Transverse colon (tissue), 4 donors: ENCODE measurements at regions not wholly inside any gene's neighbourhood (a gene's known extent, or its start where the extent isn't known, plus 50 kb on each side); places are given as distances from the start of the nearest gene placed in this dataset.

Source experiments
- DNase-seq: peaks from one replicate; pipeline ENCODE4 v3.0.0-alpha.2; 2019
- H3K27ac ChIP-seq, 4 donors: fragments of 200-600 bp; sonication (generic); 2 replicates each; pipeline ENCODE4 v1.5.1; 2016 to 2018; ENCODE audit warnings: inconsistent platforms in 4 of 4
- H3K27me3 ChIP-seq: fragments of 200-600 bp; sonication (generic); 2 replicates; pipeline ENCODE4 v1.5.1; 2017; ENCODE audit warnings: inconsistent platforms
- H3K36me3 ChIP-seq, 4 donors: fragments of 200-600 bp; sonication (generic); 2 replicates each; pipeline ENCODE4 v1.5.1; 2017 to 2019; ENCODE audit warnings: inconsistent platforms in 4 of 4
- H3K4me1 ChIP-seq, 4 donors: fragments of 200-600 bp; sonication (generic); 2 replicates each; pipeline ENCODE4 v1.5.1; 2017 to 2020; ENCODE audit warnings: inconsistent platforms in 4 of 4
- H3K4me3 ChIP-seq, 4 donors: fragments of 200-600 bp; sonication (generic); 1 replicate in 1 of 4; 2 replicates in 3 of 4; pipeline versions ENCODE4 v1.5.1 to v1.6.1; 2017 to 2019; ENCODE audit warnings: inconsistent platforms in 4 of 4
- H3K9me3 ChIP-seq, 2 donors: fragments of 200-600 bp; sonication (generic); 2 replicates each; pipeline ENCODE4 v1.5.1; 2017 to 2019; ENCODE audit warnings: inconsistent platforms in 2 of 2
- EP300 ChIP-seq: sonication (generic); formaldehyde crosslinking; IDR thresholded peaks from one replicate; pipeline ENCODE4 v1.6.1; 2017; ENCODE audit warnings: antibody characterized with exemption, low read depth
- POLR2A ChIP-seq: fragments of 450-650 bp; IDR thresholded peaks from one replicate; pipeline ENCODE4 v1.6.1; 2016; ENCODE audit warnings: antibody characterized with exemption, mild to moderate bottlenecking, moderate library complexity
- POLR2AphosphoS5 ChIP-seq, 3 donors: sonication (generic); formaldehyde crosslinking; IDR thresholded peaks; one replicate each; pipeline ENCODE4 v1.6.1; 2016; ENCODE audit warnings: antibody characterized with exemption in 3 of 3
- WGBS, 2 donors: methylation state at CpG; one replicate each; pipeline ENCODE4 v1.1.5; 2018; ENCODE audit warnings: low coverage in 1 of 2; 5-methylcytosine and 5-hydroxymethylcytosine counted together
- in situ Hi-C, 4 donors: fragments of 200-750 bp; cut with MboI; loops; one replicate each; pipeline versions ENCODE4 v1.15.0 to v1.15.1; 2017; ENCODE audit warnings: low sequenced_read_pairs in 3 of 4, low pct_ligation_motif_present in 1 of 4, low pct_unique_long_range_greater_than_20kb in 1 of 4
- intact Hi-C: fragments of 100-400 bp; cut with DNase I; formaldehyde crosslinking; loops from one replicate; pipeline ENCODE4 v1.15.1; 2023; ENCODE audit warnings: low total_unique reads
- TF ChIP-seq, protein P1 (sequence below), 5 experiments: fragments of 200-600 bp in 3 of 5; fragments of 450-650 bp in 2 of 5; sonication (generic) in 3 of 5; IDR thresholded peaks; 1 replicate in 2 of 5; 2 replicates in 3 of 5; pipeline ENCODE4 v1.5.1; 2016 to 2017; ENCODE audit warnings: antibody characterized with exemption in 5 of 5, inconsistent platforms in 3 of 5, mild to moderate bottlenecking in 2 of 5, moderate library complexity in 1 of 5

GRCh38 chr6:9983168-9983567, 431.7 kb downstream of the TFAP2A start:
- Histone ChIP-seq H3K27ac (no peak overlapping the region), H3K4me3 (no peak overlapping the region), H3K36me3 (no peaks in the 10 kb centered on the region), H3K4me1 (no peaks in the 10 kb centered on the region), H3K9me3 (no peaks in the 10 kb centered on the region), H3K27me3 (no peaks in the 10 kb centered on the region)
- WGBS, 2 donors, result 81 to 86% methylated on average over 2 of the region's 2 CpGs
- intact Hi-C loops (no loop called here), in situ Hi-C loops (no loop called here)
- TF ChIP-seq POLR2AphosphoS5 (IDR thresholded peaks at IDR 0.05) (no peak), EP300 (no peak), POLR2A (no peak)
- TF ChIP-seq, protein P1, sequence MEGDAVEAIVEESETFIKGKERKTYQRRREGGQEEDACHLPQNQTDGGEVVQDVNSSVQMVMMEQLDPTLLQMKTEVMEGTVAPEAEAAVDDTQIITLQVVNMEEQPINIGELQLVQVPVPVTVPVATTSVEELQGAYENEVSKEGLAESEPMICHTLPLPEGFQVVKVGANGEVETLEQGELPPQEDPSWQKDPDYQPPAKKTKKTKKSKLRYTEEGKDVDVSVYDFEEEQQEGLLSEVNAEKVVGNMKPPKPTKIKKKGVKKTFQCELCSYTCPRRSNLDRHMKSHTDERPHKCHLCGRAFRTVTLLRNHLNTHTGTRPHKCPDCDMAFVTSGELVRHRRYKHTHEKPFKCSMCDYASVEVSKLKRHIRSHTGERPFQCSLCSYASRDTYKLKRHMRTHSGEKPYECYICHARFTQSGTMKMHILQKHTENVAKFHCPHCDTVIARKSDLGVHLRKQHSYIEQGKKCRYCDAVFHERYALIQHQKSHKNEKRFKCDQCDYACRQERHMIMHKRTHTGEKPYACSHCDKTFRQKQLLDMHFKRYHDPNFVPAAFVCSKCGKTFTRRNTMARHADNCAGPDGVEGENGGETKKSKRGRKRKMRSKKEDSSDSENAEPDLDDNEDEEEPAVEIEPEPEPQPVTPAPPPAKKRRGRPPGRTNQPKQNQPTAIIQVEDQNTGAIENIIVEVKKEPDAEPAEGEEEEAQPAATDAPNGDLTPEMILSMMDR (IDR thresholded peaks at IDR 0.05), result no peak
- no peak for DNase-seq

DNA sequence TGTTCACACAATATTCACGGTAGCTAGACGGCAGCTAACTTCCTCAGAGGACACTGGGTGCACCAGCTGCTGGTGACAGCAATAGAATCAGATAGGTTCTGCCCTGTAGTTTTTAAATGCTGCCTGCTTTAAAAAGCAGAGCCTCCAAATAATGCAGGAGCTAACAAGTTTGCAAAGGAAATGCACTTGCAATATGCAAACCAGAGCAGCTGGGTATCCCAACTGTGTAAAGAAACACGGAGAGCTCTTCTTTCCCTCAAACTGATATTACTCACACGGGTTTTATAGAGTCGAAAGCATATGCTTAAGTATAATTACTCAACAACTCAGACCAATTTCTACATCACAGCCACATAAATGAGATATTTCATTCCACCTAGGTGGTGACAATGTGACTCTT, 432.7 kb downstream of the TFAP2A start:
- intact Hi-C loops (no loop called here), in situ Hi-C loops (no loop called here)
- no peak for DNase-seq
- WGBS, 2 donors, result 53 to 60% methylated on average over 2 to 5 of the region's 5 CpGs
- H3K4me1 ChIP-seq, result no peaks in the 10 kb centered on the region
- TF ChIP-seq, protein P1 (IDR thresholded peaks at IDR 0.05), result no peak
- TF ChIP-seq POLR2AphosphoS5 (IDR thresholded peaks at IDR 0.05) (no peak), EP300 (no peak), POLR2A (no peak)
- no peaks in the 10 kb centered on the region for H3K9me3 ChIP-seq
- no peak overlapping the region for H3K4me3 ChIP-seq
- H3K27ac ChIP-seq, result no peak overlapping the region
- no peaks in the 10 kb centered on the region for H3K36me3 ChIP-seq
- no peaks in the 10 kb centered on the region for H3K27me3 ChIP-seq

- in situ Hi-C loops, result no loop called here
- H3K27me3 ChIP-seq, result no peaks in the 10 kb centered on the region
- no peaks in the 10 kb centered on the region for H3K4me1 ChIP-seq
- whole genome bisulfite sequencing, 2 donors, result 83 to 93% methylated on average over 5 of the region's 5 CpGs
- TF ChIP-seq POLR2A, result no peak
- TF ChIP-seq, protein P1 (IDR thresholded peaks at IDR 0.05), result no peak
- TF ChIP-seq POLR2AphosphoS5 (IDR thresholded peaks at IDR 0.05), result no peak
- no peak for TF ChIP-seq EP300
- no peak overlapping the region for H3K27ac ChIP-seq
- intact Hi-C loops, result no loop called here
- H3K9me3 ChIP-seq, result no peaks in the 10 kb centered on the region
- no peak overlapping the region for H3K4me3 ChIP-seq
- no peaks in the 10 kb centered on the region for H3K36me3 ChIP-seq
- DNase-seq, result no peak
These were observed 434.9 kb downstream of the TFAP2A start for GRCh38 chr6:9979996-9980395.

DNA sequence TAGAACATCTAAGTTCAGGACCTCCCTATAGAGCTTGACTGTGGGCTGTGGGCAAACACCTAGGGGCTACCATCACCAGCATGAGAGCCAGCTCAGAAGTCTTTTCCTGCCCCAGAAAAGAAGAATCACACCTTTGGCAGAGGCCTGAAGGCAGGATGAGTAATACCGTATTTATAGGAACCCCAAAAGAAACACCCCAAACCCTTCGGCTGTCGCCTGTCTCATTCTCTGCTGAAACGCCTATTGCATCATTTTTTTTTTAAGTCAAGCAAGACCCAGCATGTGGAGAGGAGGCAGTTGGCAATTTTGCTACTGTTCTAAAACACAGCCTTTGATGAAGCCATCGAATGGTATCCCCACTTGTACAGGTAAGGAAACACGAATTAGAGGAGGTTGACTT, 436.4 kb downstream of the TFAP2A start:
- Histone ChIP-seq H3K36me3 (no peaks in the 10 kb centered on the region), H3K4me1 (no peaks in the 10 kb centered on the region), H3K27me3 (no peaks in the 10 kb centered on the region), H3K27ac (no peak overlapping the region), H3K4me3 (no peak overlapping the region), H3K9me3 (no peaks in the 10 kb centered on the region)
- WGBS, 2 donors, result 69 to 85% methylated on average over 4 to 6 of the region's 6 CpGs
- no peak for DNase-seq
- intact Hi-C loops, result no loop called here
- TF ChIP-seq POLR2AphosphoS5 (IDR thresholded peaks at IDR 0.05) (no peak), POLR2A (no peak), EP300 (no peak)
- TF ChIP-seq, protein P1 (IDR thresholded peaks at IDR 0.05), result no peak
- in situ Hi-C loops, result no loop called here
